HEK293 (cell line): ENCODE measurements at regions not wholly inside any gene's neighbourhood (a gene's known extent, or its start where the extent isn't known, plus 50 kb on each side); places are given as distances from the start of the nearest gene placed in this dataset.

Experiments
- SP2 ChIP-seq: fragments of 450-650 bp; formaldehyde crosslinking; IDR thresholded peaks from 2 replicates; pipeline ENCODE4 v1.5.1; 2016; ENCODE audit warnings: missing biosample characterization, missing genetic modification characterization
- ZNF10 ChIP-seq: fragments of 450-650 bp; formaldehyde crosslinking; IDR thresholded peaks from 2 replicates; pipeline ENCODE4 v1.5.1; 2017; ENCODE audit warnings: missing biosample characterization, missing genetic modification characterization
- ZNF16 ChIP-seq: fragments of 450-650 bp; formaldehyde crosslinking; IDR thresholded peaks from 2 replicates; pipeline ENCODE4 v1.5.1; 2016; ENCODE audit warnings: low read depth, missing biosample characterization, missing genetic modification characterization
- ZNF48 ChIP-seq: fragments of 450-650 bp; formaldehyde crosslinking; IDR thresholded peaks from 2 replicates; pipeline ENCODE4 v1.5.1; 2016; ENCODE audit warnings: missing biosample characterization, missing genetic modification characterization
- ZNF558 ChIP-seq: fragments of 450-650 bp; formaldehyde crosslinking; IDR thresholded peaks from 2 replicates; pipeline ENCODE4 v1.5.1; 2016; ENCODE audit warnings: missing biosample characterization, missing genetic modification characterization
- ZNF629 ChIP-seq: fragments of 450-650 bp; formaldehyde crosslinking; IDR thresholded peaks from 2 replicates; pipeline ENCODE4 v1.5.1; 2017; ENCODE audit warnings: missing biosample characterization, missing genetic modification characterization
- ZNF791 ChIP-seq: fragments of 450-650 bp; formaldehyde crosslinking; IDR thresholded peaks from 2 replicates; pipeline ENCODE4 v1.5.1; 2016; ENCODE audit warnings: missing biosample characterization, missing genetic modification characterization
- ZXDB ChIP-seq: fragments of 450-650 bp; formaldehyde crosslinking; IDR thresholded peaks from 2 replicates; pipeline ENCODE4 v1.5.1; 2016; ENCODE audit warnings: missing biosample characterization, missing genetic modification characterization
- TF ChIP-seq, protein P1 (sequence below): fragments of 450-650 bp; formaldehyde crosslinking; IDR thresholded peaks from 2 replicates; pipeline ENCODE4 v1.5.1; 2016; ENCODE audit warnings: missing biosample characterization, missing genetic modification characterization
- TF ChIP-seq, protein P2 (sequence below): fragments of 450-650 bp; formaldehyde crosslinking; IDR thresholded peaks from 2 replicates; pipeline ENCODE4 v1.5.1; 2016; ENCODE audit warnings: missing biosample characterization, missing genetic modification characterization
- TF ChIP-seq, protein P3 (sequence below): fragments of 450-650 bp; formaldehyde crosslinking; IDR thresholded peaks from 2 replicates; pipeline ENCODE4 v1.5.0; 2017; ENCODE audit warnings: missing biosample characterization, missing genetic modification characterization, borderline replicate concordance
- TF ChIP-seq, protein P4 (sequence below): sonication (generic); formaldehyde crosslinking; IDR thresholded peaks from 2 replicates; pipeline ENCODE4 v1.8.1; 2022; ENCODE audit warnings: mild to moderate bottlenecking, moderate library complexity, missing genetic modification reagents

DNA sequence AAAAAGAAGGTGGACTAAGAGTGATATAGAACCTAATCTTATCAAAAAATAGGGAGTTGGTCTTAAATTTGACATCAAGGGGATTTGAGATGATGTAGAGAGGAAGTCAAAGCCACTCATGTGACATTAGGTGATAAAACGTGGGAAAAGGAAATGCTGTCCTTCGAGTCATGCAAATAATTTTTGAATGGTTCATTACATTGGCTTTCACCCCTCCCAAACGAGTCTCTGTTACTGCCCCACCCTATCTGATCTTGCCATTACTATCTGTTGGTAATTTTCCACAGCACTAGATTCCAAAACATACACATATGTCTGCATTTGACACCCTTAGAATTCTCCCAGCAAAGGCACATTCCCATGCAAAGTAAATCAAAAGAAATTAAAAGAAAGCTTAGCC lies 531.1 kb upstream of the ADAMTS5 start:
- TF ChIP-seq ZNF791 = no peak
- TF ChIP-seq, protein P1, sequence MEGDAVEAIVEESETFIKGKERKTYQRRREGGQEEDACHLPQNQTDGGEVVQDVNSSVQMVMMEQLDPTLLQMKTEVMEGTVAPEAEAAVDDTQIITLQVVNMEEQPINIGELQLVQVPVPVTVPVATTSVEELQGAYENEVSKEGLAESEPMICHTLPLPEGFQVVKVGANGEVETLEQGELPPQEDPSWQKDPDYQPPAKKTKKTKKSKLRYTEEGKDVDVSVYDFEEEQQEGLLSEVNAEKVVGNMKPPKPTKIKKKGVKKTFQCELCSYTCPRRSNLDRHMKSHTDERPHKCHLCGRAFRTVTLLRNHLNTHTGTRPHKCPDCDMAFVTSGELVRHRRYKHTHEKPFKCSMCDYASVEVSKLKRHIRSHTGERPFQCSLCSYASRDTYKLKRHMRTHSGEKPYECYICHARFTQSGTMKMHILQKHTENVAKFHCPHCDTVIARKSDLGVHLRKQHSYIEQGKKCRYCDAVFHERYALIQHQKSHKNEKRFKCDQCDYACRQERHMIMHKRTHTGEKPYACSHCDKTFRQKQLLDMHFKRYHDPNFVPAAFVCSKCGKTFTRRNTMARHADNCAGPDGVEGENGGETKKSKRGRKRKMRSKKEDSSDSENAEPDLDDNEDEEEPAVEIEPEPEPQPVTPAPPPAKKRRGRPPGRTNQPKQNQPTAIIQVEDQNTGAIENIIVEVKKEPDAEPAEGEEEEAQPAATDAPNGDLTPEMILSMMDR (tag by site-specific recombination) = no peak
- no peak for TF ChIP-seq ZXDB
- no peak for TF ChIP-seq ZNF558 (tag by site-specific recombination)
- TF ChIP-seq, protein P2, sequence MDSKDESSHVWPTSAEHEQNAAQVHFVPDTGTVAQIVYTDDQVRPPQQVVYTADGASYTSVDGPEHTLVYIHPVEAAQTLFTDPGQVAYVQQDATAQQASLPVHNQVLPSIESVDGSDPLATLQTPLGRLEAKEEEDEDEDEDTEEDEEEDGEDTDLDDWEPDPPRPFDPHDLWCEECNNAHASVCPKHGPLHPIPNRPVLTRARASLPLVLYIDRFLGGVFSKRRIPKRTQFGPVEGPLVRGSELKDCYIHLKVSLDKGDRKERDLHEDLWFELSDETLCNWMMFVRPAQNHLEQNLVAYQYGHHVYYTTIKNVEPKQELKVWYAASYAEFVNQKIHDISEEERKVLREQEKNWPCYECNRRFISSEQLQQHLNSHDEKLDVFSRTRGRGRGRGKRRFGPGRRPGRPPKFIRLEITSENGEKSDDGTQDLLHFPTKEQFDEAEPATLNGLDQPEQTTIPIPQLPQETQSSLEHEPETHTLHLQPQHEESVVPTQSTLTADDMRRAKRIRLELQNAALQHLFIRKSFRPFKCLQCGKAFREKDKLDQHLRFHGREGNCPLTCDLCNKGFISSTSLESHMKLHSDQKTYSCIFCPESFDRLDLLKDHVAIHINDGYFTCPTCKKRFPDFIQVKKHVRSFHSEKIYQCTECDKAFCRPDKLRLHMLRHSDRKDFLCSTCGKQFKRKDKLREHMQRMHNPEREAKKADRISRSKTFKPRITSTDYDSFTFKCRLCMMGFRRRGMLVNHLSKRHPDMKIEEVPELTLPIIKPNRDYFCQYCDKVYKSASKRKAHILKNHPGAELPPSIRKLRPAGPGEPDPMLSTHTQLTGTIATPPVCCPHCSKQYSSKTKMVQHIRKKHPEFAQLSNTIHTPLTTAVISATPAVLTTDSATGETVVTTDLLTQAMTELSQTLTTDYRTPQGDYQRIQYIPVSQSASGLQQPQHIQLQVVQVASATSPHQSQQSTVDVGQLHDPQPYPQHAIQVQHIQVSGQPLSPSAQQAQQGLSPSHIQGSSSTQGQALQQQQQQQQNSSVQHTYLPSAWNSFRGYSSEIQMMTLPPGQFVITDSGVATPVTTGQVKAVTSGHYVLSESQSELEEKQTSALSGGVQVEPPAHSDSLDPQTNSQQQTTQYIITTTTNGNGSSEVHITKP (tag by site-specific recombination) = no peak
- no peak for TF ChIP-seq ZNF10 (tag by site-specific recombination)
- no peak for TF ChIP-seq ZNF48 (tag by site-specific recombination)
- no peak for TF ChIP-seq SP2 (tag by site-specific recombination)
- TF ChIP-seq ZNF629 (tag by site-specific recombination) = no peak
- TF ChIP-seq, protein P3, sequence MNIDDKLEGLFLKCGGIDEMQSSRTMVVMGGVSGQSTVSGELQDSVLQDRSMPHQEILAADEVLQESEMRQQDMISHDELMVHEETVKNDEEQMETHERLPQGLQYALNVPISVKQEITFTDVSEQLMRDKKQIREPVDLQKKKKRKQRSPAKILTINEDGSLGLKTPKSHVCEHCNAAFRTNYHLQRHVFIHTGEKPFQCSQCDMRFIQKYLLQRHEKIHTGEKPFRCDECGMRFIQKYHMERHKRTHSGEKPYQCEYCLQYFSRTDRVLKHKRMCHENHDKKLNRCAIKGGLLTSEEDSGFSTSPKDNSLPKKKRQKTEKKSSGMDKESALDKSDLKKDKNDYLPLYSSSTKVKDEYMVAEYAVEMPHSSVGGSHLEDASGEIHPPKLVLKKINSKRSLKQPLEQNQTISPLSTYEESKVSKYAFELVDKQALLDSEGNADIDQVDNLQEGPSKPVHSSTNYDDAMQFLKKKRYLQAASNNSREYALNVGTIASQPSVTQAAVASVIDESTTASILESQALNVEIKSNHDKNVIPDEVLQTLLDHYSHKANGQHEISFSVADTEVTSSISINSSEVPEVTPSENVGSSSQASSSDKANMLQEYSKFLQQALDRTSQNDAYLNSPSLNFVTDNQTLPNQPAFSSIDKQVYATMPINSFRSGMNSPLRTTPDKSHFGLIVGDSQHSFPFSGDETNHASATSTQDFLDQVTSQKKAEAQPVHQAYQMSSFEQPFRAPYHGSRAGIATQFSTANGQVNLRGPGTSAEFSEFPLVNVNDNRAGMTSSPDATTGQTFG (tag by site-specific recombination) = no peak
- TF ChIP-seq, protein P4, sequence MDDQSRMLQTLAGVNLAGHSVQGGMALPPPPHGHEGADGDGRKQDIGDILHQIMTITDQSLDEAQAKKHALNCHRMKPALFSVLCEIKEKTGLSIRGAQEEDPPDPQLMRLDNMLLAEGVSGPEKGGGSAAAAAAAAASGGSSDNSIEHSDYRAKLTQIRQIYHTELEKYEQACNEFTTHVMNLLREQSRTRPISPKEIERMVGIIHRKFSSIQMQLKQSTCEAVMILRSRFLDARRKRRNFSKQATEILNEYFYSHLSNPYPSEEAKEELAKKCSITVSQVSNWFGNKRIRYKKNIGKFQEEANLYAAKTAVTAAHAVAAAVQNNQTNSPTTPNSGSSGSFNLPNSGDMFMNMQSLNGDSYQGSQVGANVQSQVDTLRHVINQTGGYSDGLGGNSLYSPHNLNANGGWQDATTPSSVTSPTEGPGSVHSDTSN = no peak
- no peak for TF ChIP-seq ZNF16 (tag by site-specific recombination)
